Nephron (organoid): ENCODE measurements at regions not wholly inside any gene's neighbourhood (a gene's known extent, or its start where the extent isn't known, plus 50 kb on each side); places are given as distances from the start of the nearest gene placed in this dataset.

Source experiments
- H3K27ac Mint-ChIP-seq, 3 experiments: 2 replicates each; pipeline ENCODE4 v1.8.0; 2020; ENCODE audit warnings: mixed read lengths in 3 of 3, mild to moderate bottlenecking in 2 of 3, moderate library complexity in 1 of 3
- H3K27me3 Mint-ChIP-seq: 2 replicates; pipeline ENCODE4 v1.8.0; 2021; ENCODE audit warnings: low read depth, mild to moderate bottlenecking, moderate library complexity, mixed read lengths
- H3K36me3 Mint-ChIP-seq: 2 replicates; pipeline ENCODE4 v1.8.0; 2020; ENCODE audit warnings: low read depth, mixed read lengths
- H3K4me1 Mint-ChIP-seq: 2 replicates; pipeline ENCODE4 v1.8.0; 2020; ENCODE audit warnings: mixed read lengths
- H3K4me3 Mint-ChIP-seq, 3 experiments: 2 replicates each; pipeline ENCODE4 v1.8.0; 2020; ENCODE audit warnings: mild to moderate bottlenecking in 3 of 3, mixed read lengths in 3 of 3, moderate library complexity in 2 of 3
- H3K9me3 Mint-ChIP-seq: 2 replicates; pipeline ENCODE4 v1.8.0; 2020; ENCODE audit warnings: mixed read lengths
- TF ChIP-seq, protein P1 (sequence below), 3 experiments: fragments of 200-600 bp; sonication (generic); IDR thresholded peaks; one replicate each; pipeline ENCODE4 v1.5.0; 2021; ENCODE audit warnings: antibody characterized with exemption in 3 of 3; ENCODE audit not compliant: unreplicated experiment in 3 of 3

DNA sequence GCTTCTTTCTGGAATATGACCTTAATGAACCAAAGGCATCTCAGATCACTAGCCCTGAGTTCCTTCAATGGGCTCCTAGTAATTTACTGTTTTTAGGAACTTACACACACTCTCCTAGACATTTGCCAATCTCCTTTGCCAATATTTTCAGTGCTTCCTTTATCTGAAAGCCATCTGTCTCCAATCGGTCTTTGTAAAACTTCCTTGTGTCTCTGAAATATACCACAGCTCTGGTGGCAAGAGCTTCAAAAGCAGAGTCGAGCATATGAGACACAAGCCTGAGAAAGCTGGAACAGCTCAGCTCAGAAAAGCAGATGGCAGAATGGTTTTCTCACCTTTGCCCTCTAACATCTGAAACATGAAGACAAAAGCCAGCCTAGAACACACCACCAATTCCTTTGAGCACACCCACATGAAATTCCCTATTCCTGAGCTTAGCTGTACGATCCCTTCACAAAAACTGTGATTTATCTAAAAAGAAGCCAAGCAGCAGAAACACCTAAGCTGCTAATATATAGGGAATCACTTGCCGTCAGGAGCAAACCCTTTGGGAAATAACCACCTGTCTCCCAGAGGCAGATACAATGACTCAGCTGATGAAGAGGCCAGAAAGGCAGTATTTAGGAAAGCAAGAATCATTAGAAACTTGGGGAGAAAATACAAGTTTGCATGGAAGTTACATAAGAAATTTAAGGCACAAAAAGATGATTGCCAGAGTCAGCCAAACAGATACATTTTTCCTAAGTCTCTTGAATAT is 70.2 kb upstream of the ANK3 start:
- TF ChIP-seq, protein P1, sequence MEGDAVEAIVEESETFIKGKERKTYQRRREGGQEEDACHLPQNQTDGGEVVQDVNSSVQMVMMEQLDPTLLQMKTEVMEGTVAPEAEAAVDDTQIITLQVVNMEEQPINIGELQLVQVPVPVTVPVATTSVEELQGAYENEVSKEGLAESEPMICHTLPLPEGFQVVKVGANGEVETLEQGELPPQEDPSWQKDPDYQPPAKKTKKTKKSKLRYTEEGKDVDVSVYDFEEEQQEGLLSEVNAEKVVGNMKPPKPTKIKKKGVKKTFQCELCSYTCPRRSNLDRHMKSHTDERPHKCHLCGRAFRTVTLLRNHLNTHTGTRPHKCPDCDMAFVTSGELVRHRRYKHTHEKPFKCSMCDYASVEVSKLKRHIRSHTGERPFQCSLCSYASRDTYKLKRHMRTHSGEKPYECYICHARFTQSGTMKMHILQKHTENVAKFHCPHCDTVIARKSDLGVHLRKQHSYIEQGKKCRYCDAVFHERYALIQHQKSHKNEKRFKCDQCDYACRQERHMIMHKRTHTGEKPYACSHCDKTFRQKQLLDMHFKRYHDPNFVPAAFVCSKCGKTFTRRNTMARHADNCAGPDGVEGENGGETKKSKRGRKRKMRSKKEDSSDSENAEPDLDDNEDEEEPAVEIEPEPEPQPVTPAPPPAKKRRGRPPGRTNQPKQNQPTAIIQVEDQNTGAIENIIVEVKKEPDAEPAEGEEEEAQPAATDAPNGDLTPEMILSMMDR (IDR thresholded peaks at IDR 0.05; ENCODE audit: unreplicated experiment in 3 of 3): no peak
- Mint-ChIP-seq H3K27me3 (no peaks in the 10 kb centered on the region), H3K9me3 (no peaks in the 10 kb centered on the region), H3K36me3 (no peaks in the 10 kb centered on the region), H3K4me3 (no peak overlapping the region), H3K4me1 (peaks cover 10% of the 10 kb centered on the region), H3K27ac (no peak overlapping the region)

DNA sequence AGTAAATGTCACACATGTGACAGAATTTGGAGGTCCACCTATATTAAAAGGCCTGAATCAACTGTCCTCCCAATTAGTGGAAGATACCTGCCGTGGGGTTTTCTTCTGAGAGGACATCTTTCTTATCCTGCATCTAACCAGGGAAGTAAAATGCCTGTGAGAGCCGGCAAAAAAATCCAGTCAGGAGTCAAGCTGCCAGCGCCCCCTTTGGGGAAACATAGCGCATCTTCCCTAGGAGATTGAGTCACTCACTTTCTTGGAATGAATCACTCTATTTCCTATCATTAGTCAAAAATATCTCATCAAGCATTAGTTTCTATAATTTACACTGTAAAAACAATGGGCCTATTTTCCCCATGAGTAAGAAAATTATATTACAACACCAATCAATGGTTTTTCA is 66.4 kb upstream of the ANK3 start:
- Mint-ChIP-seq H3K9me3 (no peaks in the 10 kb centered on the region), H3K4me1 (no peaks in the 10 kb centered on the region), H3K4me3 (no peak overlapping the region), H3K27ac (no peak overlapping the region), H3K27me3 (no peaks in the 10 kb centered on the region), H3K36me3 (no peaks in the 10 kb centered on the region)
- TF ChIP-seq, protein P1 (IDR thresholded peaks at IDR 0.05; ENCODE audit: unreplicated experiment in 3 of 3): no peak

DNA sequence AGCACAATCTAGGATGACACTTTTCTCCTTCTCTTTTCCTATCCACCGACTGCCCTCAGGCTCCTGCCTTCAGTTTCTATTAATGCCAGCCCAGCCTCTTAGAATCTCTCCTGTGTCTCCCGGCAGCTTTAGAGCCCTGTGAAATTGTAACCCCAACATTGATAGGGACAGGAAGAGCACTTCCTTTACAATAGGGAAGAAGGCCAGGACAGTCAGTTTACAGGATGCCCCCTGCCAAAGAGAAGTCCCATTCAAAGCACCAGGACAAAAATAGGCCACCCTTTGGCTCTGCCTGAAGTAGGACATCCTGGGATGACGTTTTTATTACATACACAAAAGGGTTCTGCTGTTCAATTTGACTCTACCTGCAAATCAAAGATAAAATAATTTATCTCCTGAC is 64.7 kb upstream of the ANK3 start:
- H3K4me1 Mint-ChIP-seq: no peaks in the 10 kb centered on the region
- no peaks in the 10 kb centered on the region for H3K9me3 Mint-ChIP-seq
- no peaks in the 10 kb centered on the region for H3K27me3 Mint-ChIP-seq

DNA sequence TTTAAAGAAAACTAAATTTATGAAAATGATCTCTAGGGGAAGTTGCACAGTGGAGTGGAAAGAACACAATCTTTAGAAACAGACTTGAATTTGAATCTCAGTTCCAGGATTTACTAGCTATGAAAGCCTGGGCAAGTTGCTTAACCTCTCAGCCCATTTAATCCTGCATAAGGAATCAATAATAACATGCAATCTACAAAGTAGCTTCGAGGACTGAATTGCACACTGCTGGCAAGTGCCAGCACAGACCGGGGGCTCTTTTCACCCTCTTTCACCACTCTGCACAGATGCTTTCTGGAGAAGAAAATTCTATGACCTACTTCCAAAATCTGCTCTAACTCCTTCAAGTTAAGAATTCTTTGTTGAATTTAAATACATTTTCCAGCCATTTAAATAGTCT is 63.4 kb upstream of the ANK3 start:
- H3K27ac Mint-ChIP-seq: no peak overlapping the region
- TF ChIP-seq, protein P1 (IDR thresholded peaks at IDR 0.05; ENCODE audit: unreplicated experiment in 3 of 3): no peak
- H3K4me1 Mint-ChIP-seq: no peaks in the 10 kb centered on the region
- H3K4me3 Mint-ChIP-seq: no peak overlapping the region
- H3K27me3 Mint-ChIP-seq: no peaks in the 10 kb centered on the region
- no peaks in the 10 kb centered on the region for H3K36me3 Mint-ChIP-seq
- H3K9me3 Mint-ChIP-seq: no peaks in the 10 kb centered on the region

More for the DNA sequence above, 64.7 kb upstream of the ANK3 start:
- no peak overlapping the region for H3K4me3 Mint-ChIP-seq
- TF ChIP-seq, protein P1 (IDR thresholded peaks at IDR 0.05; ENCODE audit: unreplicated experiment in 3 of 3): no peak
- no peak overlapping the region for H3K27ac Mint-ChIP-seq
- H3K36me3 Mint-ChIP-seq: no peaks in the 10 kb centered on the region

DNA sequence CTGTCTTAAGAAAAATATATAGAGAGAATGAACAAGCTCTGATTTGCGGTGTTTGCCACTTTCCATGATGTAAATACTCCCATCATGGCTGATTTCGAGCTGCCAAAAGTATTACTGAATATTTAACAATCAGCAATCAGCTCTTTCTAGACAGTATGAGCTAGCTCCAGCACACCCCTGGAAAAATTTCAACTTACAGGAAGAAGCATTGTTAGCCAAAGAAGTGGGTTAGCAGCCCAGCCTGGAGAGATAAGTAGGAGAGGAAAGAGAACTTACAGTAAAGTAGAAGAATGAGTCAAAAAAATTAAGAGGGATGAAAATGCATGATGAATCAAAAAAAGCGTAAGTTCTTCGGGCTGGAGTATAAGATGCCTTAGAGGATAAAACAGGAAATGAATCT is 60.6 kb upstream of the ANK3 start:
- Mint-ChIP-seq H3K27me3 (no peaks in the 10 kb centered on the region), H3K9me3 (no peaks in the 10 kb centered on the region), H3K4me1 (peaks cover 7% of the 10 kb centered on the region), H3K27ac (no peak overlapping the region), H3K4me3 (no peak overlapping the region), H3K36me3 (no peaks in the 10 kb centered on the region)
- TF ChIP-seq, protein P1 (IDR thresholded peaks at IDR 0.05; ENCODE audit: unreplicated experiment in 3 of 3): no peak

DNA sequence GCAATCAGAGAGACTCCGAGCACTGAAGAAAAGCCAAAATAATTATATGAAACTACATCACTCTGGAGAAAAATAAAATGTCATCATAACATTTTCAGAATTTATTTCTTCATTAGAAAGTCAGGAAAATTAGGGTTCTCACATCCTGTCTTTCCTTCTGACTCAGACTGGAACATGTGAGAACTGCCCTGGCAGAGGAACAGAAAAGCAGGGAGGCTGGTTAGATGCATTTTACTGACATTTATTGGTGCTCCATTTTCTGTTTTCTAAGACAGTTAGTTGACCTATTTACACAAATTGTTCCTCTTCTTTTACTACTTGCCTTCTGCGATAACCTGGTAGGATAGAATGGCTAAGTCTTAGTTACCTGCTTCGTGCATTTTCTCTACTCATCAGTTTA is 58.6 kb upstream of the ANK3 start:
- TF ChIP-seq, protein P1 (IDR thresholded peaks at IDR 0.05; ENCODE audit: unreplicated experiment in 3 of 3): no peak
- Mint-ChIP-seq H3K27ac (no peak overlapping the region), H3K4me1 (peaks cover 17% of the 10 kb centered on the region), H3K4me3 (no peak overlapping the region), H3K9me3 (no peaks in the 10 kb centered on the region), H3K27me3 (no peaks in the 10 kb centered on the region), H3K36me3 (no peaks in the 10 kb centered on the region)
